CD14-positive monocyte (primary cell): ENCODE measurements at regions not wholly inside any gene's neighbourhood (a gene's known extent, or its start where the extent isn't known, plus 50 kb on each side); places are given as distances from the start of the nearest gene placed in this dataset.

Source experiments
- DNase-seq, 3 donors: peaks; one replicate each; pipeline ENCODE4 v3.0.0-alpha.2; 2011 to 2022
- H2AFZ ChIP-seq: 2 replicates; pipeline ENCODE4 v1.6.0; 2012; ENCODE audit warnings: mild to moderate bottlenecking, low read depth, low read length, inconsistent platforms; ENCODE audit not compliant: insufficient read depth, poor library complexity, severe bottlenecking
- H3K27ac ChIP-seq, 2 donors: 1 replicate in 1 of 2; 2 replicates in 1 of 2; pipeline ENCODE4 v1.5.1; 2012 to 2013; ENCODE audit warnings: low read length in 2 of 2, control low read depth in 1 of 2, inconsistent platforms in 1 of 2, low read depth in 1 of 2, mild to moderate bottlenecking in 1 of 2
- H3K27me3 ChIP-seq, 2 donors: one replicate each; pipeline versions ENCODE4 v1.6.0 to v1.6.1; 2011 to 2013; ENCODE audit warnings: low read length in 2 of 2; ENCODE audit not compliant: control insufficient read depth in 2 of 2, insufficient read depth in 2 of 2
- H3K36me3 ChIP-seq, 2 donors: replicated peaks in 1 of 2; 1 replicate in 1 of 2; 2 replicates in 1 of 2; pipeline versions ENCODE4 v1.5.1 to v1.6.1; 2012 to 2013; ENCODE audit warnings: low read length in 2 of 2, control low read depth in 1 of 2, inconsistent platforms in 1 of 2, mild to moderate bottlenecking in 1 of 2; ENCODE audit not compliant: insufficient read depth in 2 of 2, control insufficient read depth in 1 of 2
- H3K4me1 ChIP-seq, 2 donors: 1 replicate in 1 of 2; 2 replicates in 1 of 2; pipeline versions ENCODE4 v1.5.1 to v1.6.1; 2012 to 2013; ENCODE audit warnings: low read length in 2 of 2, control low read depth in 1 of 2, inconsistent platforms in 1 of 2, mild to moderate bottlenecking in 1 of 2, moderate library complexity in 1 of 2; ENCODE audit not compliant: insufficient read depth in 2 of 2, control insufficient read depth in 1 of 2
- H3K4me2 ChIP-seq: replicated peaks from 2 replicates; pipeline ENCODE3; 2012; ENCODE audit warnings: low read length, moderate library complexity, mild to moderate bottlenecking; ENCODE audit not compliant: poor library complexity, severe bottlenecking; ENCODE audit errors: extremely low read depth
- H3K4me3 ChIP-seq, 3 experiments: fragments of 200-600 bp in 1 of 3; sonication (generic) in 1 of 3; replicated peaks in 1 of 3; 1 replicate in 2 of 3; 2 replicates in 1 of 3; pipeline ENCODE4 v1.5.1; 2011 to 2013; ENCODE audit warnings: low read length in 3 of 3, mild to moderate bottlenecking in 3 of 3, control low read depth in 2 of 3, low read depth in 2 of 3, inconsistent platforms in 1 of 3, moderate library complexity in 1 of 3
- H3K79me2 ChIP-seq: 2 replicates; pipeline ENCODE4 v1.6.0; 2012; ENCODE audit warnings: mild to moderate bottlenecking, control low read depth, inconsistent platforms, low read length, moderate library complexity; ENCODE audit not compliant: insufficient read depth
- H3K9ac ChIP-seq: 2 replicates; pipeline ENCODE4 v1.6.0; 2017; ENCODE audit warnings: low read length, mild to moderate bottlenecking; ENCODE audit not compliant: insufficient read depth, poor library complexity, severe bottlenecking
- H3K9me3 ChIP-seq, 2 donors: replicated peaks in 1 of 2; 1 replicate in 1 of 2; 2 replicates in 1 of 2; pipeline versions ENCODE4 v1.5.1 to v1.6.1; 2012 to 2013; ENCODE audit warnings: low read length in 2 of 2, control low read depth in 1 of 2; ENCODE audit not compliant: control insufficient read depth in 1 of 2, insufficient read depth in 1 of 2
- H4K20me1 ChIP-seq: 2 replicates; pipeline ENCODE4 v1.6.0; 2012; ENCODE audit warnings: mild to moderate bottlenecking, low read length, control low read depth, moderate library complexity; ENCODE audit not compliant: insufficient read depth
- H3K27ac Mint-ChIP-seq, 7 donors: one replicate each; pipeline ENCODE4 v1.8.0; 2020; ENCODE audit warnings: mild to moderate bottlenecking in 7 of 7, mixed read lengths in 7 of 7, moderate library complexity in 6 of 7, inconsistent platforms in 2 of 7
- H3K27me3 Mint-ChIP-seq, 3 donors: one replicate each; pipeline ENCODE4 v1.8.0; 2021 to 2022; ENCODE audit warnings: low read depth in 3 of 3, mild to moderate bottlenecking in 3 of 3, mixed read lengths in 3 of 3, moderate library complexity in 3 of 3, inconsistent platforms in 1 of 3
- H3K36me3 Mint-ChIP-seq, 2 donors: one replicate each; pipeline ENCODE4 v1.8.0; 2020; ENCODE audit warnings: mixed read lengths in 2 of 2, inconsistent platforms in 1 of 2, mild to moderate bottlenecking in 1 of 2
- H3K4me1 Mint-ChIP-seq: one replicate; pipeline ENCODE4 v1.8.0; 2020; ENCODE audit warnings: mild to moderate bottlenecking, mixed read lengths
- H3K4me3 Mint-ChIP-seq, 2 donors: one replicate each; pipeline ENCODE4 v1.8.0; 2020; ENCODE audit warnings: mild to moderate bottlenecking in 2 of 2, mixed read lengths in 2 of 2, moderate library complexity in 1 of 2
- H3K9me3 Mint-ChIP-seq, 7 donors: one replicate each; pipeline ENCODE4 v1.8.0; 2020 to 2022; ENCODE audit warnings: mixed read lengths in 7 of 7, mild to moderate bottlenecking in 6 of 7, moderate library complexity in 6 of 7, inconsistent platforms in 2 of 7
- WGBS: methylation state at CpG from one replicate; pipeline ENCODE4 v1.1.5; 2013; ENCODE audit warnings: missing lambda C conversion rate; ENCODE audit not compliant: insufficient coverage; 5-methylcytosine and 5-hydroxymethylcytosine counted together
- intact Hi-C, 2 donors: fragments of 100-400 bp; cut with micrococcal nuclease; formaldehyde crosslinking; loops; one replicate each; pipeline versions ENCODE4 v1.15.0 to v1.15.1; 2023
- TF ChIP-seq, protein P1 (sequence below): fragments of 200-600 bp; IDR thresholded peaks from one replicate; pipeline ENCODE4 v1.8.0; 2022; ENCODE audit warnings: antibody characterized with exemption, mild to moderate bottlenecking

DNA sequence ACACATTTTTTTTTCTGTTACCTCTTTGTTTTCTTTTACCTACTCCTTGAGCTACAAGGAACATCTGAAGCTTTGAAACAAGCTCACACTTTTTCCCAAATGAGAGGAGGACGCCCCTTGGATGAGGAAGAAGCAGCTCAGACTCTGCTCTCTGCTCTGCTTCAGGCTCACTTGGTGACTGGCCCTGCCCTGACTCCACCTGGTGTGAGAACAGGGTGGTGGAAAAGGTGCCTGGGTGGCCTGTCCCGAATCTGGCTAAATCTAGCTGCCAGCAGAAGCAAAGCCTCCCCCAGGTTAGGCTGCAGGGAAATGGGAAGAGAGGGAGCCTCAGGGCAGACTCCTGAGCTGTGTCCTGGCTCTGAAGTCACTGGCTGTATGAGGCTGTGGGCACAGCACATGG is 68.0 kb upstream of the CEACAM8 start:
- Mint-ChIP-seq H3K9me3 (peaks cover 0 to 5% (median 0%) of the 10 kb centered on the region in 7 donors), H3K4me3 (no peak overlapping the region), H3K4me1 (no peaks in the 10 kb centered on the region), H3K27me3 (peaks cover 0 to 11% (median 0%) of the 10 kb centered on the region in 3 donors), H3K36me3 (no peaks in the 10 kb centered on the region), H3K27ac (no peak overlapping the region)
- peaks cover 0 to under 1% of the 10 kb centered on the region in 2 donors for H3K27me3 ChIP-seq
- no CpG with 5 or more reads among the region's 2 CpGs for WGBS
- no peak overlapping the region for H3K9ac ChIP-seq
- no peaks in the 10 kb centered on the region for H3K36me3 ChIP-seq
- no peaks in the 10 kb centered on the region for H3K4me1 ChIP-seq
- H3K4me3 ChIP-seq: no peak overlapping the region
- no peak overlapping the region for H3K4me2 ChIP-seq
- no peak for DNase-seq
- no peak overlapping the region for H2AFZ ChIP-seq
- no peaks in the 10 kb centered on the region for H3K79me2 ChIP-seq
- H3K27ac ChIP-seq: no peak overlapping the region
- intact Hi-C loops: no loop called here
- TF ChIP-seq, protein P1, sequence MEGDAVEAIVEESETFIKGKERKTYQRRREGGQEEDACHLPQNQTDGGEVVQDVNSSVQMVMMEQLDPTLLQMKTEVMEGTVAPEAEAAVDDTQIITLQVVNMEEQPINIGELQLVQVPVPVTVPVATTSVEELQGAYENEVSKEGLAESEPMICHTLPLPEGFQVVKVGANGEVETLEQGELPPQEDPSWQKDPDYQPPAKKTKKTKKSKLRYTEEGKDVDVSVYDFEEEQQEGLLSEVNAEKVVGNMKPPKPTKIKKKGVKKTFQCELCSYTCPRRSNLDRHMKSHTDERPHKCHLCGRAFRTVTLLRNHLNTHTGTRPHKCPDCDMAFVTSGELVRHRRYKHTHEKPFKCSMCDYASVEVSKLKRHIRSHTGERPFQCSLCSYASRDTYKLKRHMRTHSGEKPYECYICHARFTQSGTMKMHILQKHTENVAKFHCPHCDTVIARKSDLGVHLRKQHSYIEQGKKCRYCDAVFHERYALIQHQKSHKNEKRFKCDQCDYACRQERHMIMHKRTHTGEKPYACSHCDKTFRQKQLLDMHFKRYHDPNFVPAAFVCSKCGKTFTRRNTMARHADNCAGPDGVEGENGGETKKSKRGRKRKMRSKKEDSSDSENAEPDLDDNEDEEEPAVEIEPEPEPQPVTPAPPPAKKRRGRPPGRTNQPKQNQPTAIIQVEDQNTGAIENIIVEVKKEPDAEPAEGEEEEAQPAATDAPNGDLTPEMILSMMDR: no peak
- H3K9me3 ChIP-seq: no peaks in the 10 kb centered on the region
- H4K20me1 ChIP-seq: no peaks in the 10 kb centered on the region

DNA sequence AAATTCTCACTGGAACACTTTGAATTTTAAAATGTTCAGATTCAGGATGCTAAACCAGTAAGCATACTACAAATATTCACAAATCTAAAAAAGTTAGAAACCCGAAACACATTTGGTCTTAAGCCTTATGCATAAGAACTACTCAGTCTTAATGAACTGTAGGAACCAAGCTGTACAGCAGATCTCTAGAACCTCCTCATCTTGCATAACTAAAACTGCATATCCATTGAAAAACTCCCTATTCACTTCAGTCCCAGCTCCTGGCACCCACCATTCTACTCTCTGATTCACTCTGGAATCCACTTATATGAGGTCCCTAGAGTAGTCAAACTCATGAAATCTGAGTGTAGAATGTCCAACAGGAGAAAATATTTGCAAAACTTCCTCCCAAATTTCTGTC is 65.6 kb upstream of the CEACAM8 start:
- intact Hi-C loops: no loop called here
- H3K36me3 Mint-ChIP-seq: no peaks in the 10 kb centered on the region

More for the DNA sequence above, 65.6 kb upstream of the CEACAM8 start:
- Histone ChIP-seq H3K9ac (no peak overlapping the region), H3K4me1 (no peaks in the 10 kb centered on the region), H2AFZ (no peak overlapping the region), H3K79me2 (no peaks in the 10 kb centered on the region), H3K4me3 (no peak overlapping the region), H3K9me3 (no peaks in the 10 kb centered on the region), H3K27ac (no peak overlapping the region), H3K27me3 (no peaks in the 10 kb centered on the region), H3K4me2 (no peak overlapping the region), H3K36me3 (no peaks in the 10 kb centered on the region), H4K20me1 (no peaks in the 10 kb centered on the region)
- no peak for DNase-seq
- Mint-ChIP-seq H3K4me1 (no peaks in the 10 kb centered on the region), H3K27ac (no peak overlapping the region), H3K27me3 (peaks cover 0 to 7% (median 0%) of the 10 kb centered on the region in 3 donors), H3K9me3 (peaks cover 0 to 5% (median 0%) of the 10 kb centered on the region in 7 donors), H3K4me3 (no peak overlapping the region)
- 100% methylated on average over 1 of the region's 1 CpG for WGBS
- TF ChIP-seq, protein P1: no peak
